Duodenal mucosa (tissue), 2 donors: ENCODE measurements at regions not wholly inside any gene's neighbourhood (a gene's known extent, or its start where the extent isn't known, plus 50 kb on each side); places are given as distances from the start of the nearest gene placed in this dataset.

Experiments
- H3K27ac ChIP-seq: one replicate; pipeline ENCODE4 v1.7.0; 2013; ENCODE audit warnings: low read depth, low read length
- H3K27me3 ChIP-seq, 2 donors: one replicate each; pipeline ENCODE4 v1.7.0; 2013; ENCODE audit warnings: low read length in 2 of 2, control low read depth in 1 of 2; ENCODE audit not compliant: insufficient read depth in 2 of 2, control insufficient read depth in 1 of 2
- H3K36me3 ChIP-seq, 2 donors: one replicate each; pipeline ENCODE4 v1.7.0; 2013; ENCODE audit warnings: low read length in 2 of 2, control low read depth in 1 of 2; ENCODE audit not compliant: insufficient read depth in 2 of 2, control insufficient read depth in 1 of 2
- H3K4me1 ChIP-seq, 2 donors: one replicate each; pipeline ENCODE4 v1.7.0; 2013; ENCODE audit warnings: low read length in 2 of 2, control low read depth in 1 of 2; ENCODE audit not compliant: insufficient read depth in 2 of 2, control insufficient read depth in 1 of 2
- H3K4me3 ChIP-seq, 2 donors: one replicate each; pipeline ENCODE4 v1.7.0; 2013; ENCODE audit warnings: low read length in 2 of 2, low read depth in 1 of 2
- H3K9ac ChIP-seq, 2 donors: one replicate each; pipeline ENCODE4 v1.7.0; 2013; ENCODE audit warnings: low read length in 2 of 2, low read depth in 1 of 2
- H3K9me3 ChIP-seq, 2 donors: one replicate each; pipeline ENCODE4 v1.7.0; 2013; ENCODE audit warnings: low read length in 2 of 2, control low read depth in 1 of 2; ENCODE audit not compliant: control insufficient read depth in 1 of 2

GRCh38 chr2:217147818-217148217, 288.0 kb upstream of the TNP1 start:
- Histone ChIP-seq H3K4me3 (no peak overlapping the region), H3K36me3 (no peaks in the 10 kb centered on the region), H3K9me3 (no peaks in the 10 kb centered on the region), H3K9ac (no peak overlapping the region), H3K27ac (no peak overlapping the region), H3K27me3 (no peaks in the 10 kb centered on the region), H3K4me1 (no peaks in the 10 kb centered on the region)

- H3K4me3 ChIP-seq = no peak overlapping the region
- H3K4me1 ChIP-seq = no peaks in the 10 kb centered on the region
- H3K27ac ChIP-seq = no peak overlapping the region
- peaks cover 0 to 3% of the 10 kb centered on the region in 2 donors for H3K9me3 ChIP-seq
- H3K27me3 ChIP-seq = no peaks in the 10 kb centered on the region
- no peaks in the 10 kb centered on the region for H3K36me3 ChIP-seq
- no peak overlapping the region for H3K9ac ChIP-seq
Measured at GRCh38 chr2:217146956-217147355, 287.1 kb upstream of the TNP1 start.

- H3K27me3 ChIP-seq = no peaks in the 10 kb centered on the region
- no peaks in the 10 kb centered on the region for H3K36me3 ChIP-seq
- peaks cover 4 to 6% of the 10 kb centered on the region in 2 donors for H3K9me3 ChIP-seq
- H3K4me3 ChIP-seq = no peak overlapping the region
- H3K9ac ChIP-seq = no peak overlapping the region
- H3K4me1 ChIP-seq = no peaks in the 10 kb centered on the region
- no peak overlapping the region for H3K27ac ChIP-seq
Measured at GRCh38 chr2:217142649-217143266, 282.9 kb upstream of the TNP1 start.

- H3K27me3 ChIP-seq = no peaks in the 10 kb centered on the region
- no peaks in the 10 kb centered on the region for H3K4me1 ChIP-seq
- H3K27ac ChIP-seq = no peak overlapping the region
- H3K9me3 ChIP-seq = peaks cover 4 to 6% of the 10 kb centered on the region in 2 donors
- H3K36me3 ChIP-seq = no peaks in the 10 kb centered on the region
- no peak overlapping the region for H3K4me3 ChIP-seq
- H3K9ac ChIP-seq = no peak overlapping the region
Measured at GRCh38 chr2:217138284-217138683, 278.4 kb upstream of the TNP1 start.

DNA sequence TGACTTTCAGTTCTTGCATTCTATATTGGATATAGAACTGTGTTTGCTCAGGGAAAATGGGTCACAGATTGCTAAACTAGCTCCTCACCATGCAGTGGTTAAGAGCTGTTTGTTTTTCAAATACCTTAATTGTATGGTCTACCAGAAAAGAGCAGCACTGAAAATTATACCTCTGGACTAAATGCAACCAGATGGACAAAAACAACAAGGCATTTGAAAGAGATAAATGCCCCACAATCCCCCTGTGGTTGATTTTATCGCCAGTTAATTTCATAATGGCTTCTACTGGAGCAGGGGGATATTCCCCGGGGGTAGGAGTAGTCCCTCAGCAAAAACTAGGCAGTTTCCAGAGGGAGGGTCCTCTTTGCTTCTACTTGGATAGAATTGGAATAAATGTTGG, 267.9 kb upstream of the TNP1 start:
- Histone ChIP-seq H3K36me3 (no peaks in the 10 kb centered on the region), H3K4me3 (no peak overlapping the region), H3K4me1 (no peaks in the 10 kb centered on the region), H3K9ac (no peak overlapping the region), H3K9me3 (no peaks in the 10 kb centered on the region), H3K27me3 (no peaks in the 10 kb centered on the region), H3K27ac (no peak overlapping the region)

- H3K9ac ChIP-seq = no peak overlapping the region
- H3K36me3 ChIP-seq = no peaks in the 10 kb centered on the region
- no peaks in the 10 kb centered on the region for H3K9me3 ChIP-seq
- no peak overlapping the region for H3K4me3 ChIP-seq
- H3K4me1 ChIP-seq = no peaks in the 10 kb centered on the region
- H3K27ac ChIP-seq = no peak overlapping the region
- H3K27me3 ChIP-seq = no peaks in the 10 kb centered on the region
Measured at GRCh38 chr2:217125014-217125413, 265.1 kb upstream of the TNP1 start.

DNA sequence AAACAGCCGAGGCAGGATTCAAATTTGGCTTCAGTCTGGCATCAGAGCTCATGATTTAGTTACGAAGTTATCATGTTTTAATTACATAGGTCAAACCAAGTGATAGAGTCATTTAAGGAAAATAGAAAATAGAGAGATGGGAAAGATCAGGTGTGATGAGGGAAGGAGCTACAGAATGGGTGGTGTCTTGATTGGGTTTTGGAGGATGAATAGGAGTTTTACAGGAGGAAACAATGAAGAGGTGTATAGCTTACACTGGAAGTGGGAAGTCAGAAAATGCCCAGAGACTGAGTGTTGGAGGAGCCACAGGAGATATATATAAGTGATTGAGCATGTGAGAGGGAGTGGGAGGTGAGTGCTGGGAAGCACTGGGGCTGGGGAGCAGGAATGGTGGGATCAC, 264.2 kb upstream of the TNP1 start:
- Histone ChIP-seq H3K27me3 (no peaks in the 10 kb centered on the region), H3K4me1 (no peaks in the 10 kb centered on the region), H3K27ac (no peak overlapping the region), H3K4me3 (no peak overlapping the region), H3K9me3 (no peaks in the 10 kb centered on the region), H3K9ac (no peak overlapping the region), H3K36me3 (no peaks in the 10 kb centered on the region)

- H3K9me3 ChIP-seq = no peaks in the 10 kb centered on the region
- no peak overlapping the region for H3K4me3 ChIP-seq
- H3K4me1 ChIP-seq = no peaks in the 10 kb centered on the region
- H3K27me3 ChIP-seq = no peaks in the 10 kb centered on the region
- H3K36me3 ChIP-seq = no peaks in the 10 kb centered on the region
- no peak overlapping the region for H3K9ac ChIP-seq
- no peak overlapping the region for H3K27ac ChIP-seq
Measured at GRCh38 chr2:217121565-217121964, 261.7 kb upstream of the TNP1 start.

- Histone ChIP-seq H3K4me3 (no peak overlapping the region), H3K27ac (no peak overlapping the region), H3K36me3 (no peaks in the 10 kb centered on the region), H3K27me3 (no peaks in the 10 kb centered on the region), H3K9ac (no peak overlapping the region), H3K4me1 (no peaks in the 10 kb centered on the region), H3K9me3 (no peaks in the 10 kb centered on the region)
Measured at GRCh38 chr2:217120429-217120828, 260.6 kb upstream of the TNP1 start.

DNA sequence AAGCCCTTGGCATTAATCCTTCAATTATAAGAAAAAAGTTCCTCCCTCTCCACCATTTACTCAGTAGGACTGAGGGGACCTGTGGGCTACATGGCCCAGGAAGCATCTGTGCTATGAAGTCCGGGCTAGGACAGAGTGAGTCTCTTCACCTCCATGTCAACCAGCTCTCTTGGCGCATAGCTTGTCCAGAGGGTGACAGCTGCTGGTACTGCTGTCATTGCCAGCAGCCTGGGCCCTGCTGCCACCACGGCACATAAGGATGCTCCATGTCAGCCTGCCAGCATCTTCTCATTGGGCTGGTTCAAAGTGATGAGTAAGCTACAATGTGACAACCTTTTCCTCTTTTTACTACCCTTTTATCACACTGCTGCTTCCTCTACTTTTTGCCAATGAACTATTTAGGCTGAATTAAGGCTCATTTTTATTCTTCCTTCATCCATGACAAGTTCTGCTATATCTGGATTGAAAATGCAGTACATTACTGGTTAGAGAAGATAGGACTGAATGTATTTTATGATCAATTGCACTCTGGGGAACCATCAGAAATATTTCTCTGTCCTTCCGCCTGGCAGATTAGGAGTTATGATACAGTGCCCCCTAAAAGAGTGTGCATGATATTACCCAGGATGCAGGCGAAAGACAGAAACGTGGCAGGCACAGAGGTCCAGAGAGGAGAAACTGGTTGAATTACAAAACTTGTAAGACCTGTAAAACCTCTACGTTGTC, 258.9 kb upstream of the TNP1 start:
- no peaks in the 10 kb centered on the region for H3K4me1 ChIP-seq
- no peak overlapping the region for H3K4me3 ChIP-seq
- H3K36me3 ChIP-seq = no peaks in the 10 kb centered on the region
- no peaks in the 10 kb centered on the region for H3K9me3 ChIP-seq
- H3K27ac ChIP-seq = no peak overlapping the region
- no peak overlapping the region for H3K9ac ChIP-seq
- H3K27me3 ChIP-seq = no peaks in the 10 kb centered on the region
